Skeletal muscle tissue (tissue), 3 donors: ENCODE measurements at regions not wholly inside any gene's neighbourhood (a gene's known extent, or its start where the extent isn't known, plus 50 kb on each side); places are given as distances from the start of the nearest gene placed in this dataset.

Source experiments
- H3K27ac ChIP-seq: one replicate; pipeline ENCODE4 v1.7.0; 2013; ENCODE audit warnings: mild to moderate bottlenecking, low read depth, low read length, inconsistent platforms
- H3K27me3 ChIP-seq, 3 donors: one replicate each; pipeline ENCODE4 v1.7.0; 2013; ENCODE audit warnings: low read length in 3 of 3; ENCODE audit not compliant: control insufficient read depth in 3 of 3, insufficient read depth in 3 of 3
- H3K36me3 ChIP-seq, 3 donors: one replicate each; pipeline ENCODE4 v1.7.0; 2013; ENCODE audit warnings: low read length in 3 of 3; ENCODE audit not compliant: control insufficient read depth in 3 of 3, insufficient read depth in 3 of 3
- H3K4me1 ChIP-seq, 3 donors: one replicate each; pipeline ENCODE4 v1.7.0; 2013; ENCODE audit warnings: low read length in 3 of 3, mild to moderate bottlenecking in 3 of 3; ENCODE audit not compliant: control insufficient read depth in 3 of 3, insufficient read depth in 3 of 3
- H3K4me3 ChIP-seq, 3 donors: one replicate each; pipeline ENCODE4 v1.7.0; 2013; ENCODE audit warnings: low read length in 3 of 3
- H3K9ac ChIP-seq, 3 donors: one replicate each; pipeline ENCODE4 v1.7.0; 2013; ENCODE audit warnings: low read length in 3 of 3, mild to moderate bottlenecking in 3 of 3, moderate library complexity in 2 of 3, low read depth in 1 of 3
- H3K9me3 ChIP-seq, 3 donors: one replicate each; pipeline ENCODE4 v1.7.0; 2013; ENCODE audit warnings: low read length in 3 of 3; ENCODE audit not compliant: control insufficient read depth in 3 of 3
- donor health status: Osteomylitis.

- Histone ChIP-seq H3K27ac (no peak overlapping the region), H3K4me3 (no peak overlapping the region), H3K9me3 (peaks cover 0 to 13% (median 0%) of the 10 kb centered on the region in 3 donors), H3K9ac (no peak overlapping the region), H3K36me3 (no peaks in the 10 kb centered on the region), H3K4me1 (no peaks in the 10 kb centered on the region), H3K27me3 (no peaks in the 10 kb centered on the region)
Measured at GRCh38 chr15:25188051-25188450, 233.3 kb downstream of the SNRPN start.

- H3K9ac ChIP-seq = no peak overlapping the region
- no peak overlapping the region for H3K27ac ChIP-seq
- H3K27me3 ChIP-seq = no peaks in the 10 kb centered on the region
- no peaks in the 10 kb centered on the region for H3K36me3 ChIP-seq
- no peaks in the 10 kb centered on the region for H3K4me1 ChIP-seq
- peaks cover 0 to 12% (median 0%) of the 10 kb centered on the region in 3 donors for H3K9me3 ChIP-seq
- no peak overlapping the region for H3K4me3 ChIP-seq
Measured at GRCh38 chr15:25188551-25189101, 233.8 kb downstream of the SNRPN start.

GRCh38 chr15:25189551-25189950 lies 234.8 kb downstream of the SNRPN start:
- Histone ChIP-seq H3K27ac (no peak overlapping the region), H3K36me3 (no peaks in the 10 kb centered on the region), H3K9ac (no peak overlapping the region)

GRCh38 chr15:25192651-25193050 lies 237.9 kb downstream of the SNRPN start:
- H3K9me3 ChIP-seq = peaks cover 0 to 12% (median 7%) of the 10 kb centered on the region in 3 donors
- H3K9ac ChIP-seq = no peak overlapping the region
- no peak overlapping the region for H3K4me3 ChIP-seq
- H3K27ac ChIP-seq = no peak overlapping the region
- no peaks in the 10 kb centered on the region for H3K4me1 ChIP-seq
- H3K36me3 ChIP-seq = no peaks in the 10 kb centered on the region
- no peaks in the 10 kb centered on the region for H3K27me3 ChIP-seq

More at GRCh38 chr15:25189551-25189950, 234.8 kb downstream of the SNRPN start:
- Histone ChIP-seq H3K4me1 (no peaks in the 10 kb centered on the region), H3K9me3 (peaks cover 0 to 12% (median 0%) of the 10 kb centered on the region in 3 donors), H3K27me3 (no peaks in the 10 kb centered on the region), H3K4me3 (no peak overlapping the region)

GRCh38 chr15:25207369-25207768 lies 231.5 kb downstream of the UBE3A start:
- Histone ChIP-seq H3K27me3 (no peaks in the 10 kb centered on the region), H3K9ac (no peak overlapping the region), H3K36me3 (no peaks in the 10 kb centered on the region), H3K4me1 (no peaks in the 10 kb centered on the region), H3K9me3 (peaks cover 0 to 6% (median 2%) of the 10 kb centered on the region in 3 donors), H3K27ac (no peak overlapping the region), H3K4me3 (no peak overlapping the region)

- H3K36me3 ChIP-seq = no peaks in the 10 kb centered on the region
- no peaks in the 10 kb centered on the region for H3K27me3 ChIP-seq
- H3K9me3 ChIP-seq = peaks cover 0 to 4% (median 0%) of the 10 kb centered on the region in 3 donors
- no peak overlapping the region for H3K9ac ChIP-seq
- no peaks in the 10 kb centered on the region for H3K4me1 ChIP-seq
- no peak overlapping the region for H3K27ac ChIP-seq
- no peak overlapping the region for H3K4me3 ChIP-seq
Measured at GRCh38 chr15:25208735-25209134, 230.1 kb downstream of the UBE3A start.

- no peaks in the 10 kb centered on the region for H3K27me3 ChIP-seq
- no peaks in the 10 kb centered on the region for H3K36me3 ChIP-seq
- no peaks in the 10 kb centered on the region for H3K4me1 ChIP-seq
- no peak overlapping the region for H3K27ac ChIP-seq
- no peak overlapping the region for H3K9ac ChIP-seq
- no peak overlapping the region for H3K4me3 ChIP-seq
- H3K9me3 ChIP-seq = no peaks in the 10 kb centered on the region
Measured at GRCh38 chr15:25220834-25221233, 218.0 kb downstream of the UBE3A start.

- Histone ChIP-seq H3K27ac (no peak overlapping the region), H3K9ac (no peak overlapping the region), H3K27me3 (no peaks in the 10 kb centered on the region), H3K4me1 (no peaks in the 10 kb centered on the region), H3K4me3 (no peak overlapping the region), H3K9me3 (peaks cover 0 to 3% (median 0%) of the 10 kb centered on the region in 3 donors), H3K36me3 (no peaks in the 10 kb centered on the region)
Measured at GRCh38 chr15:25224396-25224795, 214.4 kb downstream of the UBE3A start.

GRCh38 chr15:25226360-25226759 lies 212.5 kb downstream of the UBE3A start:
- Histone ChIP-seq H3K4me1 (no peaks in the 10 kb centered on the region), H3K27me3 (no peaks in the 10 kb centered on the region), H3K4me3 (no peak overlapping the region), H3K36me3 (no peaks in the 10 kb centered on the region), H3K9me3 (peaks cover 0 to 5% (median 0%) of the 10 kb centered on the region in 3 donors), H3K27ac (no peak overlapping the region), H3K9ac (no peak overlapping the region)

GRCh38 chr15:25228261-25228660 lies 210.6 kb downstream of the UBE3A start:
- H3K4me1 ChIP-seq = no peaks in the 10 kb centered on the region
- H3K36me3 ChIP-seq = no peaks in the 10 kb centered on the region
- no peak overlapping the region for H3K9ac ChIP-seq
- no peak overlapping the region for H3K27ac ChIP-seq
- no peak overlapping the region for H3K4me3 ChIP-seq
- H3K27me3 ChIP-seq = no peaks in the 10 kb centered on the region
- H3K9me3 ChIP-seq = peaks cover 0 to 5% (median 0%) of the 10 kb centered on the region in 3 donors
